ENCODE measurements at regions not wholly inside any gene's neighbourhood (a gene's known extent, or its start where the extent isn't known, plus 50 kb on each side); places are given as distances from the start of the nearest gene placed in this dataset.
"Not testable (repeated sequence)": the region's sequence is repeated elsewhere in the genome, so short reads cannot be mapped to it uniquely, and the experiment has no call there.

- Histone ChIP-seq H3K4me1 (no peaks in the 10 kb centered on the region), H3K4me3 (no peak overlapping the region), H3K27ac (no peak overlapping the region), H3K9me3 (no peaks in the 10 kb centered on the region), H3K4me2 (no peak overlapping the region)
- no peak for ATAC-seq
- ChIA-PET POLR2A (no interaction called here), CTCF (interaction anchor here (0.5 to 0.6 kb wide), 2 partner anchors 79 to 132 kb away, joined by 3 to 5 read pairs; no protein-coding TSS in a partner anchor)
- 90% methylated on average over 1 of the region's 1 CpG for WGBS (ENCODE audit: missing lambda C conversion rate)
- TF ChIP-seq POLR2A (IDR thresholded peaks at IDR 0.05; ENCODE audit: low read length) (no peak), E2F6 (IDR thresholded peaks at IDR 0.05; ENCODE audit: borderline replicate concordance, low read depth) (no peak)
- no peak for FAIRE-seq
- DNase-seq (ENCODE audit: low read depth in 1 of 2, low spot score in 1 of 2) = no peak
Observed at GRCh38 chr10:94251568-94251967, 111.2 kb downstream of the NOC3L start.

- 91% methylated on average over 6 of the region's 6 CpGs for WGBS (ENCODE audit: missing lambda C conversion rate)
- DNase-seq (ENCODE audit: low read depth in 1 of 2, low spot score in 1 of 2); H3K4me3 ChIP-seq; POLR2A ChIA-PET; H3K4me1 ChIP-seq; H3K9me3 ChIP-seq; H3K27ac ChIP-seq; ATAC-seq; CTCF ChIA-PET; FAIRE-seq; H3K4me2 ChIP-seq: not testable (repeated sequence)
Observed at GRCh38 chr10:94257407-94257806, 105.3 kb downstream of the NOC3L start.

GRCh38 chr10:94260455-94260854 is 102.3 kb downstream of the NOC3L start:
- ATAC-seq (no peak), FAIRE-seq (no peak), DNase-seq (ENCODE audit: low read depth in 1 of 2, low spot score in 1 of 2) (no peak)
- TF ChIP-seq RNF2 (IDR thresholded peaks at IDR 0.05; ENCODE audit: borderline replicate concordance, low read depth) = no peak
- no peak for TF ChIP-seq BCL3 (IDR thresholded peaks at IDR 0.05)
- no peak for TF ChIP-seq FOXS1 (CRISPR knock-in tag; IDR thresholded peaks at IDR 0.05)
- TF ChIP-seq CBX8 (IDR thresholded peaks at IDR 0.05) = no peak
- TF ChIP-seq REST (IDR thresholded peaks at IDR 0.05) = no peak
- no peak for TF ChIP-seq ATOH8 (CRISPR knock-in tag; IDR thresholded peaks at IDR 0.05; ENCODE audit: low read depth)
- no peak for TF ChIP-seq HOXA7 (CRISPR knock-in tag; IDR thresholded peaks at IDR 0.05)
- TF ChIP-seq GATA3 (IDR thresholded peaks at IDR 0.05; ENCODE audit: borderline replicate concordance) = no peak
- POLR2A ChIA-PET = no interaction called here
- no peak overlapping the region for H3K27ac ChIP-seq
- H3K4me2 ChIP-seq = no peak overlapping the region
- no peaks in the 10 kb centered on the region for H3K9me3 ChIP-seq
- no peak overlapping the region for H3K4me3 ChIP-seq
- CTCF ChIA-PET = interaction anchor here (0.8 kb wide), 1 partner anchor 184 kb away, joined by 3 read pairs; no protein-coding TSS in a partner anchor
- peaks cover 5% of the 10 kb centered on the region; the same call in 1 of the 3 replicates for H3K4me1 ChIP-seq

- peaks cover 5% of the 10 kb centered on the region; the same call in 1 of the 3 replicates for H3K4me1 ChIP-seq
- DNase-seq (ENCODE audit: low read depth in 1 of 2, low spot score in 1 of 2) (no peak), FAIRE-seq (no peak), ATAC-seq (no peak)
- no peaks in the 10 kb centered on the region for H3K9me3 ChIP-seq
- no peak overlapping the region for H3K4me2 ChIP-seq
- ChIA-PET POLR2A (no interaction called here), CTCF (interaction anchor here (0.6 kb wide), 2 partner anchors 21 to 81 kb away, joined by 3 to 4 read pairs; no protein-coding TSS in a partner anchor)
- no peak overlapping the region for H3K27ac ChIP-seq
- H3K4me3 ChIP-seq = no peak overlapping the region
- 79% methylated on average over 3 of the region's 3 CpGs for WGBS (ENCODE audit: missing lambda C conversion rate)
- TF ChIP-seq NFE2L2 (conservative IDR thresholded peaks at IDR 0.05; ENCODE audit: low read length) = no peak
- no peak for TF ChIP-seq POLR2A (IDR thresholded peaks at IDR 0.05; ENCODE audit: low read length)
- TF ChIP-seq MAZ (IDR thresholded peaks at IDR 0.05; ENCODE audit: borderline replicate concordance, low read depth, low read length) = no peak
- TF ChIP-seq HOXB13 (CRISPR knock-in tag; IDR thresholded peaks at IDR 0.05; ENCODE audit: low read depth) = no peak
- no peak for TF ChIP-seq HOXA7 (CRISPR knock-in tag; IDR thresholded peaks at IDR 0.05)
- no peak for TF ChIP-seq GATA3 (IDR thresholded peaks at IDR 0.05; ENCODE audit: borderline replicate concordance)
- TF ChIP-seq BCL3 (IDR thresholded peaks at IDR 0.05) = no peak
- no peak for TF ChIP-seq FOXS1 (CRISPR knock-in tag; IDR thresholded peaks at IDR 0.05)
- TF ChIP-seq KDM5A (IDR thresholded peaks at IDR 0.05) = no peak
- no peak for TF ChIP-seq NR3C1 (IDR thresholded peaks at IDR 0.05)
- no peak for TF ChIP-seq EP300 (IDR thresholded peaks at IDR 0.05)
- no peak for TF ChIP-seq REST (IDR thresholded peaks at IDR 0.05)
- no peak for TF ChIP-seq POLR2AphosphoS2 (conservative IDR thresholded peaks at IDR 0.05; ENCODE audit: low read length)
- no peak for TF ChIP-seq HEYL (CRISPR knock-in tag; IDR thresholded peaks at IDR 0.05)
Observed at GRCh38 chr10:94264085-94264484, 98.7 kb downstream of the NOC3L start.

Measured in A549 (cell line).